Lower lobe of right lung (tissue), 2 donors: ENCODE measurements at regions not wholly inside any gene's neighbourhood (a gene's known extent, or its start where the extent isn't known, plus 50 kb on each side); places are given as distances from the start of the nearest gene placed in this dataset.

Source experiments
- ATAC-seq, 2 donors: fragments of 200-7000 bp; cut with Tn5 transposase; one replicate each; pipeline ENCODE4 v1.9.1; 2020 to 2022; ENCODE audit warnings: mild to moderate bottlenecking in 2 of 2, moderate library complexity in 2 of 2
- DNase-seq: peaks from one replicate; pipeline ENCODE4 v3.0.0-alpha.2; 2020
- H3K27ac ChIP-seq: fragments of 200-600 bp; one replicate; pipeline ENCODE4 v1.8.0; 2022
- H3K27me3 ChIP-seq: fragments of 200-600 bp; one replicate; pipeline ENCODE4 v1.8.0; 2022; ENCODE audit warnings: low read depth
- H3K36me3 ChIP-seq: fragments of 200-600 bp; one replicate; pipeline ENCODE4 v1.8.0; 2022; ENCODE audit warnings: mild to moderate bottlenecking
- H3K4me1 ChIP-seq: fragments of 200-600 bp; one replicate; pipeline ENCODE4 v1.8.0; 2022
- H3K4me3 ChIP-seq: fragments of 200-600 bp; one replicate; pipeline ENCODE4 v1.8.0; 2022; ENCODE audit warnings: mild to moderate bottlenecking
- H3K9me3 ChIP-seq: fragments of 200-600 bp; one replicate; pipeline ENCODE4 v1.8.0; 2022
- CTCF ChIP-seq: fragments of 200-600 bp; IDR thresholded peaks from one replicate; pipeline ENCODE4 v1.8.0; 2022; ENCODE audit warnings: antibody characterized with exemption, mild to moderate bottlenecking
- intact Hi-C: fragments of 100-400 bp; cut with DNase I; formaldehyde crosslinking; loops from one replicate; pipeline ENCODE4 v1.11.0; 2022
- donor health status: DM: no; HTN: yes; CAD: no; lungs with severe emphysema.

GRCh38 chr12:111056618-111057521, 136.5 kb upstream of the MYL2 start:
- Histone ChIP-seq H3K27ac (peak overlapping the region; percentile 9), H3K9me3 (no peaks in the 10 kb centered on the region), H3K27me3 (peaks cover 6% of the 10 kb centered on the region), H3K4me3 (no peak overlapping the region), H3K4me1 (no peaks in the 10 kb centered on the region), H3K36me3 (no peaks in the 10 kb centered on the region)
- intact Hi-C loops, result no loop called here
- ATAC-seq (peak; percentile 54 to 76), DNase-seq (no peak)
- TF ChIP-seq CTCF, result no peak

GRCh38 chr12:111055181-111055880, 135.0 kb upstream of the MYL2 start:
- intact Hi-C loops, result no loop called here
- Histone ChIP-seq H3K9me3 (no peaks in the 10 kb centered on the region), H3K36me3 (no peaks in the 10 kb centered on the region), H3K27me3 (peaks cover 6% of the 10 kb centered on the region), H3K4me1 (no peaks in the 10 kb centered on the region), H3K27ac (no peak overlapping the region), H3K4me3 (no peak overlapping the region)
- ATAC-seq, result no peak
- DNase-seq, result no peak
- no peak for TF ChIP-seq CTCF

GRCh38 chr12:111048991-111049390, 128.6 kb upstream of the MYL2 start:
- Histone ChIP-seq H3K27me3 (peaks cover 10% of the 10 kb centered on the region), H3K4me1 (no peaks in the 10 kb centered on the region), H3K9me3 (no peaks in the 10 kb centered on the region), H3K36me3 (no peaks in the 10 kb centered on the region), H3K27ac (no peak overlapping the region), H3K4me3 (no peak overlapping the region)
- intact Hi-C loops, result no loop called here
- DNase-seq (no peak), ATAC-seq (no peak)
- no peak for TF ChIP-seq CTCF

- Histone ChIP-seq H3K36me3 (no peaks in the 10 kb centered on the region), H3K4me3 (no peak overlapping the region), H3K4me1 (no peaks in the 10 kb centered on the region), H3K27ac (no peak overlapping the region), H3K27me3 (peaks cover 15% of the 10 kb centered on the region), H3K9me3 (no peaks in the 10 kb centered on the region)
- TF ChIP-seq CTCF, result no peak
- intact Hi-C loops, result no loop called here
- ATAC-seq (no peak), DNase-seq (no peak)
Observed at GRCh38 chr12:111046896-111047295, 126.5 kb upstream of the MYL2 start.

GRCh38 chr12:111045941-111046340, 125.6 kb upstream of the MYL2 start:
- no peak for TF ChIP-seq CTCF
- ATAC-seq (no peak), DNase-seq (no peak)
- Histone ChIP-seq H3K27me3 (peaks cover 15% of the 10 kb centered on the region), H3K36me3 (no peaks in the 10 kb centered on the region), H3K4me1 (no peaks in the 10 kb centered on the region), H3K4me3 (no peak overlapping the region), H3K9me3 (no peaks in the 10 kb centered on the region), H3K27ac (no peak overlapping the region)
- intact Hi-C loops, result no loop called here
